ENCODE measurements at regions not wholly inside any gene's neighbourhood (a gene's known extent, or its start where the extent isn't known, plus 50 kb on each side); places are given as distances from the start of the nearest gene placed in this dataset.
A peak's percentile ranks its signal among the peaks of the same experiment; 100 is the strongest.

DNA sequence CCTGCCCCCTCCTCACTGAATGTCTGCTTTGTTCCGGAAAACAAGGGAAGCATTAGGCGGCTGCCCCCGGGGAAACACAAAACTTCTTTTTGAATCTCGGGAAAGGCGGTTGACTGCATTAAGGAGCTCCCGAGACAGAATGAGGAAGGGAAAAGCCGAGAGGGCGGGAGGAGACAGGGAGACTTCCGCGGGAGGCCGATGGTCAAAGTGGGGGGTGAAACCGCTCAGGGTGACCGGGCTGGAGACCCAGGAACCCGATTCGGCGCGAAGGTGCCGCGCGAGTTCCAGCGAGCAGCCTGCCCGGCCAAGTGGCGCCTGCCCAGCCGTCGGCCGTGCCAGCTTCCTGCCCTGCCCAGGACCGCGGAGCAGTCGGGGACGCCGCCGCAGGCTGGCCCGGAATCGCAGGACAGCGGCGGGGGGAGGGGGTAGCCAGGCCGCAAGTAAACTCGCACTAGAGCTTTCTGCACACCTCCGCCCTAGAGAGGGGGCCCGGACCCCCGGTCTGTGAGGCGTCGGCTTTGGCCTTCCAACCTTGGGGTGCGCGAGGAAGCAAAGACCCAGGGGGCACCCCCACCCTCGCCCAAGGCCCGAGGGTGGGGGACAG is 55.1 kb upstream of the BCOR start:
- Histone ChIP-seq H3K27me3 (no peaks in the 10 kb centered on the region), H3K36me3 (no peaks in the 10 kb centered on the region), H3K27ac (peak overlapping the region; percentile 68 to 81 (median 74)), H3K4me3 (peak overlapping the region; percentile 6 to 56 (median 33)), H3K4me1 (peaks cover 5 to 55% (median 39%) of the 10 kb centered on the region in 4 donors), H3K9me3 (no peaks in the 10 kb centered on the region)
- TF ChIP-seq EP300 (IDR thresholded peaks at IDR 0.05; ENCODE audit: low read depth) (no peak), POLR2AphosphoS5 (IDR thresholded peaks at IDR 0.05) (peak in 1 of 3 donors; percentile 20), POLR2A (IDR thresholded peaks at IDR 0.05) (no peak)
- TF ChIP-seq, protein P1, sequence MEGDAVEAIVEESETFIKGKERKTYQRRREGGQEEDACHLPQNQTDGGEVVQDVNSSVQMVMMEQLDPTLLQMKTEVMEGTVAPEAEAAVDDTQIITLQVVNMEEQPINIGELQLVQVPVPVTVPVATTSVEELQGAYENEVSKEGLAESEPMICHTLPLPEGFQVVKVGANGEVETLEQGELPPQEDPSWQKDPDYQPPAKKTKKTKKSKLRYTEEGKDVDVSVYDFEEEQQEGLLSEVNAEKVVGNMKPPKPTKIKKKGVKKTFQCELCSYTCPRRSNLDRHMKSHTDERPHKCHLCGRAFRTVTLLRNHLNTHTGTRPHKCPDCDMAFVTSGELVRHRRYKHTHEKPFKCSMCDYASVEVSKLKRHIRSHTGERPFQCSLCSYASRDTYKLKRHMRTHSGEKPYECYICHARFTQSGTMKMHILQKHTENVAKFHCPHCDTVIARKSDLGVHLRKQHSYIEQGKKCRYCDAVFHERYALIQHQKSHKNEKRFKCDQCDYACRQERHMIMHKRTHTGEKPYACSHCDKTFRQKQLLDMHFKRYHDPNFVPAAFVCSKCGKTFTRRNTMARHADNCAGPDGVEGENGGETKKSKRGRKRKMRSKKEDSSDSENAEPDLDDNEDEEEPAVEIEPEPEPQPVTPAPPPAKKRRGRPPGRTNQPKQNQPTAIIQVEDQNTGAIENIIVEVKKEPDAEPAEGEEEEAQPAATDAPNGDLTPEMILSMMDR (IDR thresholded peaks at IDR 0.05), result no peak
- 23% methylated on average over 45 of the region's 47 CpGs; no CpG with 5 or more reads in 1 of the 2 donors for WGBS, 2 donors (ENCODE audit: low coverage in 1 of 2)
- DNase-seq, result peak; percentile 52
- in situ Hi-C loops (cut with MboI; ENCODE audit: low pct_ligation_motif_present in 1 of 4, low pct_unique_long_range_greater_than_20kb in 1 of 4, low sequenced_read_pairs in 3 of 4), result no loop called here
- intact Hi-C loops (cut with DNase I; ENCODE audit: low total_unique reads), result loop anchor here (5.0 to 10.0 kb wide), 3 partner anchors 56 to 418 kb away; partner anchors contain the start of gene BCOR

DNA sequence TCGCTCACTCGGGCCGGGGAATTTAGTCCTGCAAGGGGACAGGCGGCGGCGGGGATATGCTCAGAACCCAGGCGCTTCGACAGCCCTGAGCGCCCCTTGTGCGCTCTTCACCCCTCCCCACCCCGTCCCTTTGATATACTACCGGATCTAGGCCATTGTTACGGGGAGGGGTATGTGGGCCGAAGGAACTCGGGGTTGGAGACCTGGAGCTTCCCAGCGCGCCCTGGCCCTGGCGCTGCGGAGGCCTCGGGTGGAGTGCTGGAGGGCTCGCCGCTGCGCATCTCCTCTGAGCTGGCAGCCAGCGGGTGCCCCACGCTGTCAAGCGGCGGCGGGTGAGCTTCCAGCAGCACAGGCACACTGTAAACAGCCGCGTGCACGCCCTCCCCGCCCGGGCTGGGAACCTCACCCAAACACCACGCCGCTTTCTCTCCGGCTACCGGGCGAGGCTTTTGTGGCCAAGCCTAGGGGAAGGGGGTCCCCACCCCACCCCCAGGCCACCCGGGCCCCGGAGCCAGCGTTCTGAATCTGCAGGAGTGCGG is 54.5 kb upstream of the BCOR start:
- H3K9me3 ChIP-seq, result no peaks in the 10 kb centered on the region
- peaks cover 5 to 55% (median 39%) of the 10 kb centered on the region in 4 donors for H3K4me1 ChIP-seq
- in situ Hi-C loops (cut with MboI; ENCODE audit: low pct_ligation_motif_present in 1 of 4, low pct_unique_long_range_greater_than_20kb in 1 of 4, low sequenced_read_pairs in 3 of 4) (no loop called here), intact Hi-C loops (cut with DNase I; ENCODE audit: low total_unique reads) (loop anchor here (5.0 to 10.0 kb wide), 3 partner anchors 55 to 417 kb away; partner anchors contain the start of gene BCOR)
- 37% methylated on average over 40 of the region's 42 CpGs; no CpG with 5 or more reads in 1 of the 2 donors for WGBS, 2 donors (ENCODE audit: low coverage in 1 of 2)
- H3K36me3 ChIP-seq, result no peaks in the 10 kb centered on the region
- TF ChIP-seq EP300 (IDR thresholded peaks at IDR 0.05; ENCODE audit: low read depth), result no peak
- no peak for TF ChIP-seq POLR2A (IDR thresholded peaks at IDR 0.05)
- TF ChIP-seq, protein P1 (IDR thresholded peaks at IDR 0.05), result no peak
- TF ChIP-seq POLR2AphosphoS5 (IDR thresholded peaks at IDR 0.05), result no peak
- peak overlapping the region; percentile 68 to 81 (median 74) for H3K27ac ChIP-seq
- no peaks in the 10 kb centered on the region for H3K27me3 ChIP-seq
- H3K4me3 ChIP-seq, result peak overlapping the region; percentile 6 to 56 (median 33)
- peak; percentile 51 for DNase-seq

DNA sequence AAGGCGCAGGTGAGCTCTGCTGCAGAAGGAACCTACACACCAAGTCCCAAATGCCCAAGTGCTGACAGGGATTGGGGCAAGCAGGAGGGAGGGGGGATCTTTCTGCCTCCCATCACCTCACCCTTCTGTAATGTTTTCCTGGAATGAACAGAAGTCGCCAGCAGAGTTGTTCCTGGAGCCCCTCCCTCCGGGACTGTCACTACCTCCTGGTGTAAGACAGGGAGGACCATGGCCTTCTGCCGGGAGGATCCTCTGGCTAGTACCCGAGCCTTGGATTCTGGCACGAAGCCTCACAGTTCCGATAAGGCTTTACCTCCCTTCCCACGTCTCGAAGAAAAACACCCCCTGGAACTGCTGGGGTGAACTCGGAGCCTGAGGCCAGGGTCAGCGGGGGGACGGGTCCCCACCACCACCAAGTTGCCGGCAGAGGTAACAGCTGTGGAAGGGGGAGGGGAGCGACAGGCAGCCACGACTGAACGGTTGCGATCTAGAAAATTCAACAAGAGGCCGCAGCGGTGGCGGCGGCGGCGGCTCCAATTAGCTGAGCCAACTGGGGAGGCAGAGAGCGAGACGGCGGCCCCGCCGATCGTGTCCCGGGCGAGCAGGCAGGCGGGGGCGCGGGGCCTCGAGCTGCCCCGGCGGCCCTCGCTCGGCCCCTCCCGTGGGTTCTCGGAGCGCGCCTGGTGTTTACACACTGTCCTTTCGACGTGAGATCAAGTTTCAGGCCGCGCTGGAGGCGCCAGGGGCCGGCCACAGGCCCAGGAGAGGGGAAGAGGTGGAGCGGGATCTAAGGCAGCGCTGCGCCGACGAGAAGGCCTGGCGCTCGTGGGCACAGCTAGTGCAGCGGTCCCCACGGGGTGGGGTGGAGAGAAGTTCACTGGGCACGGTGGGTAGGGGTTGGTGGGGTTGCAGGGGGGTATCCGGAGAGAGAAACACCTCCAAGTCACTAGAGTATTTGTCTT is 53.7 kb upstream of the BCOR start:
- no peak for DNase-seq
- H3K4me1 ChIP-seq, result peaks cover 5 to 60% (median 45%) of the 10 kb centered on the region in 4 donors
- no peaks in the 10 kb centered on the region for H3K27me3 ChIP-seq
- in situ Hi-C loops (cut with MboI; ENCODE audit: low pct_ligation_motif_present in 1 of 4, low pct_unique_long_range_greater_than_20kb in 1 of 4, low sequenced_read_pairs in 3 of 4), result no loop called here
- H3K4me3 ChIP-seq, result no peak overlapping the region
- H3K9me3 ChIP-seq, result no peaks in the 10 kb centered on the region
- no peaks in the 10 kb centered on the region for H3K36me3 ChIP-seq
- intact Hi-C loops (cut with DNase I; ENCODE audit: low total_unique reads), result loop anchor here (5.0 to 10.0 kb wide), 3 partner anchors 54 to 417 kb away; partner anchors contain the start of gene BCOR
- 49% methylated on average over 50 of the region's 60 CpGs; no CpG with 5 or more reads in 1 of the 2 donors for WGBS, 2 donors (ENCODE audit: low coverage in 1 of 2)
- H3K27ac ChIP-seq, result peak overlapping the region in 3 of 4 donors; percentile 6 to 81 (median 80)
- TF ChIP-seq POLR2A (IDR thresholded peaks at IDR 0.05), result no peak
- no peak for TF ChIP-seq POLR2AphosphoS5 (IDR thresholded peaks at IDR 0.05)
- TF ChIP-seq, protein P1 (IDR thresholded peaks at IDR 0.05), result no peak
- TF ChIP-seq EP300 (IDR thresholded peaks at IDR 0.05; ENCODE audit: low read depth), result no peak

Measured in transverse colon (tissue), 4 donors.